CD4-positive, alpha-beta T cell treated with Interleukin-17A for 1 hour (primary cell): ENCODE measurements at regions not wholly inside any gene's neighbourhood (a gene's known extent, or its start where the extent isn't known, plus 50 kb on each side); places are given as distances from the start of the nearest gene placed in this dataset.

Experiments used
- DNase-seq: peaks from one replicate; pipeline ENCODE4 v3.0.0-alpha.2; 2020

- no peak for DNase-seq
Observed at GRCh38 chr9:108546215-108546614, 309.6 kb downstream of the ACTL7B start.

GRCh38 chr9:108545436-108545835 is 310.4 kb downstream of the ACTL7B start:
- DNase-seq: no peak

GRCh38 chr9:108544866-108545265 is 310.9 kb downstream of the ACTL7B start:
- DNase-seq: no peak

DNA sequence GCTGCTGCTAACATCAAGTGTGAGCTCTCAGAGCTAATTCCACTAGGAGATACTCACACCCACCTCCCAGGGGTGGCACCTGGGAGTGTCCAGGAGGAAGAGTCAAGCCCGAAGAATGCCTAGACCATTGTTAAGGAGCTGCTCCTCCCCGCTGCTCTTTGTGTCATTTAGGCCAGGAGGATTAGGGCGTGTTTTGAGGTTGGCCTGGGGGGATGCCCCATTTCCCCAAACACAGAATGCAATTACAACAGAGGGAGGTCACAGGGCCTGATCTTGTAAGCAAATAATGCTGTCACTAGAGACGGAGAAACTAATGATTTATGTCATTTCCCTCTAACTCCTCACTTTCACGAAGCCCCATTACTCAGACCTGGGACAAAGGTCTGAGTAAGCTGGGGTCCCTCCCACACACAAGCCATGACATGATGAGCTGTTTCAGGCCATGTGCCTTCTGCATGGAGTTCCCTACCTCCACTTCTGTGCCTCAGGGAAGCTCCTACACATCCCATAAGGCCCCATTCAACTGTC is 312.5 kb downstream of the ACTL7B start:
- DNase-seq: no peak

DNA sequence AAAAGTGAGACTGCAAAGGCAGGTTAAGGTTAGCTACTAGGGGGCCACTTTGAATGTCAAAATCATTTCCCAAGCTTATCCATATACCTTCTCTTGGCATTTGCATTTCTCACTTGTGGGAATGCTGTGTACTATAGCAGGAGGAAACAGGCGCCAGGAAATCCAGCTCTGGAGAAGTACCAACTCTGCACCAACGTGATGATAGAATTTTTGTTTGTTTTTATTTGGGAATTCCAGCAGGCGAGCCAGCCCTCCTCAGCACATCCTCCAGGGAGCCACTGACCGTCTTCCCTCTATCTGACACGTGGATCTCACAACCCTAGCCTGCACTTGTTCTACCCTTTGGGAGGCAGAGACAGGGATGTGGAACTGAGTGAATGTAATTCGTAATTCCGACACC is 318.0 kb downstream of the ACTL7B start:
- no peak for DNase-seq

DNA sequence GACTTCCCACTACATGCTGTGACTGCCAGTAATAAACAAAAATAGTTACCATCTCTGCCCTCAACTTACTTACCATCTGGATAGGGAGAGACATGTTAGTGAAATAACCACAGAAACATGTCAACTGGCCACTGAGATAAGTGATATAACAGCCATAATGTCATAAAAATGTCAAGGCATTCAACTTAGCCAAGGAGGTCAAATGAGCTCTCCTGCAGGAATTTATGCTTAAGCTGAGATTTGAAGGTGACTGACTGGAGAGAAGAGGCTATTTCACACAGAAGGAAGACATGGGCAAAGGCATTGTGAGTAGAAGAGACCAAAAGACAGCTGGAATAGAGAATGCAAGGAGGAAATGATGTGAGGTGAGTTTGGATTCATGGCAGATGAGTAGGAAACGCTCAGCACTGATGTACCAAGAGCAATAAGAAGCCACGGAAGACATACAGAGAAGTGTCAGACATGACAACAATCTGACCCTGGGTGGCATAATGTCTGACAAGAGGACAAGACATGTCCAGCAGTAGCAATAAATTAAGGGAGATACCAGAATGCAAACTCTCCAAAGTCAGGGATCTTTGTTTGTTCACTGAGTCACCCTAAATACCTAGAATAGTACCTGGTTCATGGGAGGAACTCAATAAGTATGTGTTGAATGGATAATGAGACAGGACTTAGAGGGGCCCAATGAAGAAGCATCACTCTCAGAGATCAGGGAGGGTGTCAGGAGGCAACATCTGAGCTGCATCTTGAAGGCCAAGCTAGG is 318.8 kb downstream of the ACTL7B start:
- DNase-seq: no peak

DNA sequence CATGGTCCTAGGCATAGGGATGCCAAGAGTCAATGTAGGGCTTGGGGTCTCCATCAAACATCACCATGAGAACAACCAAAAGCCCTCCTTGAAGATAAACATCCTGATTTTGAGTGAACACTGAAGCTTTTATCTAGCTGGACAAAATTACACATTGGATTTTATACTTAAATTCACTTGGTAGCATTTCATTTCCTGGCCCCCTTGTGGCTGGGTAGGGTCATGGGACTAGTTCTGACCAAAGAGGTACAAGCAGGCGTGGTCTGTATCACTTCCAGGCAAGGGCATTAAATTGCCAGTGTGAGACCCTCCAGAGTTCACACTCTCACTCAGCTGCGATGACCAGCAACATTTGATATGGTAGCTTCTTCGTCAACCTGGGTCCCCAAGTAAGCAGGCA is 320.3 kb downstream of the ACTL7B start:
- no peak for DNase-seq

DNA sequence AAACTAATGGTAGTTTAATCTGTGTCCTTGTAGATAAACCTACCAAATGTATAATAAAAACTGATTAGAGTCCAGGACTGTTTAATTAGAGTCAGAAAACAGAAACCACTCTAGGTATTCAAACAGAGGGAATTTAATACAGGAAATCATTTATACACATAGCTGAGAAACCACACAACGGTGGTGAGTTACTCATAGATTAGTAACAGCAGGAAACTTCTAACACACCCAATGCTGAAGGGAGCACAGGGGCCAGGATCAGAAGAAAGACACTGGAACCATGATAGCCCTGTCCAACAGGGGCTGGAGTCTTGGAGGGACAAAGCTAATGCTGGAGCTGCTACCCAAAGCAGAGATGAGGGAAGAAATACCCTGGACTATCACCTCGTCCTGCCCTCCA is 321.0 kb downstream of the ACTL7B start:
- DNase-seq: no peak

DNA sequence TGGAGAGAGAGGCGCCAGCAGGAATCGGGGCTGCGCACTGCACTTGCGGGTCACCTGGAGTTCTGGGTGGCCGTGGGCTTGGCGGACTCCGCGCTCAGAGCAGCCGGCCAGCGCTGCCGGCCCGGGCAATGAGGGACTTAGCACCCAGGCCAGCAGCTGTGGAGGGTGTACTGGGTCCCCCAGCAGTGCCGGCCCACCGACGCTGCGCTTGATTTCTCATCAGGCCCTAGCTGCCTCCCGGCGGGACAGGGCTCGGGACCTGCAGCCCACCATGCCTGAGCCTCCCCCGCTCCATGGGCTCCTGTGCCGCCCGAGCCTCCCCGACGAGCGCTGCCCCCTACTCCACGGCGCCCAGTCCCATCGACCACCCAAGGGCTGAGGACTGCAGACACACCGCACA is 325.6 kb downstream of the ACTL7B start:
- DNase-seq: no peak

DNA sequence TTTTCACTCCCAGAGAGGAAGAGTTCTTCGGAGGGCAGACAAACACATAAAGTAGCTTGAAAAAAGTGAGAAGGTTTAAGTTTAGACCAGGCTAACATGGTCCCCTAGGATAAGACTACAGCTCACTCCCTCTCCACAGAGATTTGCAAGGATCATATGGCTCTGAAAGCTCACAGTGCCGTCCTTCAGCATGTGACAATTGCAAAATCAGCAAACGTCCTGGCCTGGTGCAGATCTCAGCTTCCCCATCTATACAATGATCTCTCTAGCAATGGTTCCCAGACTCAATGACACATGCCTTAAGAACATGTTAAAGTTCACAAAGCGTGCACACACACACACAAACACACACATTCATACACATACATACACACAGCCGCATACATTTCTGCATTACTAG is 327.6 kb downstream of the ACTL7B start:
- no peak for DNase-seq

GRCh38 chr9:108526518-108526917 is 329.3 kb downstream of the ACTL7B start:
- no peak for DNase-seq

GRCh38 chr9:108525186-108525585 is 330.6 kb downstream of the ACTL7B start:
- DNase-seq: no peak

DNA sequence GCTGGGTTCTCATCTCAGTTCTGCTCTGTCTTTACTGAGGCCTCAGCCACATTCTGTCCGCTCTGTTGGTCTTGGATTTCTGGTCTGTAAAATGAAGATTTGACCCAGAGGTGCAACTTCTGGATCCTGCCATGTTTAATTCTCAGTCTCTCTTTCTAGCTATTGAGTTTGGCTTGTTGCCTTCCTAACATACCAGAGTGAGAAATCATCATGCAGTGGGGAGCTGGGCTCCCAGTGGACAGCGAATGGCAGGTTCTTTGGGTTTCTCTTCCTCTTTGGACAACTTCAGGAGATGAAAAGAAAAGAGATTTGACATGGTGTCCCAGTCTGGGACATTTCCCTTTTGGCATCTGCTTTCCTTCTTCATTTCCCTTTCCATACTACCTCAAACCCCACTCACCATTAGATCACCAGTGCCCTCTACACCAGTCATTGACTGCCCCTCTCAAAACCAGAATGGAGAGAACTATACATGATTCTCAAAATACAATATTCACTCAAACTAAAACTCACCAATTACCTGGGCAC is 334.7 kb downstream of the ACTL7B start:
- no peak for DNase-seq

DNA sequence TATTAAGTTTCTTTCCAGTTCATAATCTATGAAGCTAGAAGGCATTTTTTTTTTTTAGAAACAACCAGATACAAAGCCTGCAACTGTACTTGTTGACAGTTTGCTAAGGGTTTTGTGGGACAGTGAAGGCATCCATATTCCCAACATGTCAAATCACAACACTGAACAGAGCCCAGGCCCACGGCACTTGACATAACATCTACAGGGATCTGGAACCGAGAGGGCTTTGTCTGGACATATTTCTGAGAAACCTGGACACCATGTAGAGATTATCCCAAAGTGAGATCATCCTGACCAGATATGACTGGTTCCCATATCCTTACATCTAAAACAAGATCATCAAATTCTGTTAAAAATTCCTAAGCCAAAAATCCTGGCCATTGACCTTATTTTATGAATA is 336.3 kb downstream of the ACTL7B start:
- DNase-seq: no peak

- DNase-seq: no peak
Observed at GRCh38 chr9:108517651-108518365, 338.0 kb downstream of the ACTL7B start.

- no peak for DNase-seq
Observed at GRCh38 chr9:108516391-108516790, 339.4 kb downstream of the ACTL7B start.

GRCh38 chr9:108515856-108516255 is 339.9 kb downstream of the ACTL7B start:
- no peak for DNase-seq

DNA sequence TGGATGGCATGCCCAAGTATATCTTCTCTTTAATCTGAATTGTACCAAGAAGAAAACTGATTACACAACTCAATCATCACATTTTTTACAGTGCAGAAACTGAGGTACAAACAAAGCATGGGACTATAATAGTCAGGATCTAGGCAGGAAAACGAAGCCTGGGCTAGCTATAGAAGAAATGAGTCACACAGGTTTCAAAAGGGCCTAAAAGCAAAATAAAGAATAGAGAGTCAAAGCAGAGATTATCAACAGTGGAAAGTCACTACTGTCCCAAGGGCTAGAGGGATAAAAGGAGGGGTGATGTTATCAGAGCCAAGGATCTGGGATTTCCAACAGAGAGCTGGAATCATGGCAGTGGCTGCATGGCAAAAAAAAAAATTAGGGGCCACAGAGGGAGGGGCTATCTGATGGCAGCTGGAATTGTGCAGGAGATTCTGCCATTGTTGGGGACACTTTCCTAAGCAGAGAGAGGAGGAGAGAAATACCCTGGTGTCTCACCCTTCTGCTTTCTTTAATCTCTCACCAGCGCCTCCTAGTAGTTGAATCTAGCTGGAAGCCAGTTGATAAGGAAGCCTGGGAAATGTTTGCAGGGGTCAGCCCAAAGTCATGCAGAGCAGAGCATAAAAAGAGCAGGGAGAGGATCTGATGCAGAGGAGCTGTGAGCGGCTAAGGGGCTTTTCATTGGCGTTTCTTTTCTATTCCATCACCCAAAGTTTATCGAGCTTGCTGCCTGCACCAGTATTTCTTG is 343.2 kb downstream of the ACTL7B start:
- no peak for DNase-seq

DNA sequence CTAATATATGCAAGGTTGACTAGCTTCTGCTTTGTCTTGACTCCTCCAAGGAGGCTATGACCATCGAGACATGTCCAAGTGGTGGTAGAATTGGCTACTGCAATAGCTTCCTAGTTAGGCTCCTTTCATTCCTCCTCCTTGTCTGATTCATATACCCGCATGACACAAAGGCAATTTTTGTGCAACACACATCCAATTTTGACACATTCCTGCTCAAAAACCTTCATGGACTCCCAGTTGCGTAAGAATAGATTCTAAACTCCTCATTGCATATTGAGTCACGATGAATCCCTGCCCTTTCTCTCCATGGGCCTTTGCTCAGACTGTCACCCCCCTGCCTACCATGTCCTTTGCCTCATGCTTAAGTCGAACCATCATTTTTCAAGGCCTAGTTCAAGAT is 344.5 kb downstream of the ACTL7B start:
- DNase-seq: no peak

GRCh38 chr9:108496846-108497245 is 358.9 kb downstream of the ACTL7B start:
- no peak for DNase-seq

DNA sequence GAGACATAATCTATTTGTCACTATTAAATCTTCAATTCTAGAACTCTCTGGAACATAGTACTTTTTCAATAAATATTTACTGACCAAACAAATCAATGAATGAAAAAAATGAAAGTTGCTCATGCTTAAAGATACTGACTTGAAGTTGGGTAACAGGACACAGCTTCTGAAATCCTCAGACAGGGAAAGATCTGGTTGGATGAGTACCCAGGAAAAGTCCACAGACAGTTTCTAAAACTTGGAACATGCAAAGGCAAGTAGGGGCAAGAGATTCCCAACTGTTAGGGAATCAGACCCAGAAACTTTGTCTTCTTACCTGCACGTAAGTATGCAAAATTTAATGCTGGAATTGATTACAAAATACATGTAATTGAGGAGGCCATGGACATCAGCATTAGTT is 366.2 kb downstream of the ACTL7B start:
- DNase-seq: no peak

DNA sequence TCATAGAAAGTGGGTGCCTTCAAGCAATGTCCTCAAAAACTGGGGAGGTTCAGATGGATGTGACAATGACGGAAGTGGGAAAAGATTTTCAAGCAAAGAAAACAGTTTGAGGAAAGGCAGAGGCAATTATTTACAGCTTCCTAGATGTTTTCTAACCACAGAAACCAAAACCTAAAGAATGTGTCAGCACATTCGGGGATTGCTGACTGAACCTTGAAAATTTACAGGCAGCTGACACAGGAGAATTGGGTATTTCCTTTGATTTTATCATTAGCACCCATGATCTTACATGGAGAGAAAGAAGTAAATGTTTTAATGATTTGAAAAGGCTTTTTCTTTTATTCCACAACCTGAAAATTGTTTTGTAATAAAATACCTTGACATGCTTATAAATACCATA is 369.0 kb downstream of the ACTL7B start:
- DNase-seq: no peak

DNA sequence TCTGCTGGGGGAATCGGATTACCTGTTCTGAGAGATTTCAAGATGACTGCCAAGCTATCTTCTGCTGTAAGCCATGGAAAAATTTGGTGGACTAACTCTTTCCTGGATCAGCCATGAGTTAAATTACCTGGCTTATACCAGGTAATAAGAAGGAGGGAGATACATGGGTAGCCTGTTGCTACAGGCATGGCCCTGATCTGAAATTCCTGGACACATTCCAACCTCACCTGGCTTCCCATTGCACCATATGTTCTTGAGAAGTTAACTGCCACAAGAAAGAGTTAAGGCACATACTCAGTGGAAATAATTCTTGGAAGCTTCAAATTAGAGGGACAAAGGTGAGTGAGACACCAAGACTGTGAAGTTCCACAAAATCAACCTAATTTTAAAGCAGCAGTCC is 371.3 kb downstream of the ACTL7B start:
- DNase-seq: no peak
